HL-60 (cell line): ENCODE measurements at regions not wholly inside any gene's neighbourhood (a gene's known extent, or its start where the extent isn't known, plus 50 kb on each side); places are given as distances from the start of the nearest gene placed in this dataset.

Experiments
- DNase-seq, 2 experiments: peaks; one replicate each; pipeline ENCODE4 v3.0.0-alpha.2; 2010 to 2020; ENCODE audit warnings: low read depth in 1 of 2, low spot score in 1 of 2
- H3K27ac ChIP-seq: fragments of 250-450 bp; sonication (Bioruptor Pico); replicated peaks from 2 replicates; pipeline ENCODE4 v1.5.1; 2020; ENCODE audit warnings: mild to moderate bottlenecking, moderate library complexity
- H3K27me3 ChIP-seq: fragments of 250-450 bp; sonication (Bioruptor Pico); 2 replicates; pipeline ENCODE4 v1.5.1; 2021; ENCODE audit warnings: mild to moderate bottlenecking, moderate library complexity; ENCODE audit not compliant: insufficient read depth, poor library complexity, severe bottlenecking
- H3K4me3 ChIP-seq: replicated peaks from 2 replicates; pipeline ENCODE4 v1.5.1; 2011; ENCODE audit warnings: mild to moderate bottlenecking, control low read depth, low read length; ENCODE audit not compliant: insufficient read depth
- SPI1 ChIP-seq: IDR thresholded peaks from 2 replicates; pipeline ENCODE4 v1.6.1; 2012; ENCODE audit warnings: low read depth, mild to moderate bottlenecking, borderline replicate concordance

GRCh38 chr4:100569196-100569595 is 51.4 kb upstream of the EMCN start:
- no peak for DNase-seq
- Histone ChIP-seq H3K27me3 (no peaks in the 10 kb centered on the region), H3K27ac (no peak overlapping the region), H3K4me3 (no peak overlapping the region)
- no peak for TF ChIP-seq SPI1
